Retinal pigment epithelial cell (primary cell): ENCODE measurements at regions not wholly inside any gene's neighbourhood (a gene's known extent, or its start where the extent isn't known, plus 50 kb on each side); places are given as distances from the start of the nearest gene placed in this dataset.

ENCODE experiments used
- DNase-seq: peaks from one replicate; pipeline ENCODE4 v3.0.0-alpha.2; 2010; ENCODE audit warnings: low read depth
- H3K4me3 ChIP-seq: 2 replicates; pipeline ENCODE4 v1.5.1; 2011; ENCODE audit warnings: mild to moderate bottlenecking, low read length, control low read depth, moderate library complexity
- CTCF ChIP-seq: conservative IDR thresholded peaks from 2 replicates; pipeline ENCODE4 v1.5.1; 2011; ENCODE audit warnings: low read depth, low read length, control low read depth, inconsistent platforms

- TF ChIP-seq CTCF, result no peak
- peak overlapping the region; percentile 4 for H3K4me3 ChIP-seq
- no peak for DNase-seq
These were observed 135.6 kb upstream of the KCNJ15 start for GRCh38 chr21:38120984-38121855.

- no peak for DNase-seq
- H3K4me3 ChIP-seq, result no peak overlapping the region
- no peak for TF ChIP-seq CTCF
These were observed 134.7 kb upstream of the KCNJ15 start for GRCh38 chr21:38121888-38122720.

GRCh38 chr21:38123626-38124025, 133.2 kb upstream of the KCNJ15 start:
- H3K4me3 ChIP-seq, result no peak overlapping the region
- no peak for TF ChIP-seq CTCF
- DNase-seq, result no peak

GRCh38 chr21:38126666-38127303, 130.0 kb upstream of the KCNJ15 start:
- DNase-seq, result no peak
- TF ChIP-seq CTCF, result peak; percentile 90

GRCh38 chr21:38129711-38130110, 127.1 kb upstream of the KCNJ15 start:
- TF ChIP-seq CTCF, result no peak
- DNase-seq, result no peak
- no peak overlapping the region for H3K4me3 ChIP-seq

More at GRCh38 chr21:38126666-38127303, 130.0 kb upstream of the KCNJ15 start:
- no peak overlapping the region for H3K4me3 ChIP-seq

GRCh38 chr21:38133240-38133639, 123.6 kb upstream of the KCNJ15 start:
- H3K4me3 ChIP-seq, result no peak overlapping the region
- TF ChIP-seq CTCF, result no peak
- no peak for DNase-seq
